CD4-positive, alpha-beta T cell treated with Interleukin-4 for 4 hours (primary cell): ENCODE measurements at regions not wholly inside any gene's neighbourhood (a gene's known extent, or its start where the extent isn't known, plus 50 kb on each side); places are given as distances from the start of the nearest gene placed in this dataset.
"Not testable (repeated sequence)": the region's sequence is repeated elsewhere in the genome, so short reads cannot be mapped to it uniquely, and the experiment has no call there.

Experiments used
- DNase-seq: peaks from one replicate; pipeline ENCODE4 v3.0.0-alpha.2; 2020

DNA sequence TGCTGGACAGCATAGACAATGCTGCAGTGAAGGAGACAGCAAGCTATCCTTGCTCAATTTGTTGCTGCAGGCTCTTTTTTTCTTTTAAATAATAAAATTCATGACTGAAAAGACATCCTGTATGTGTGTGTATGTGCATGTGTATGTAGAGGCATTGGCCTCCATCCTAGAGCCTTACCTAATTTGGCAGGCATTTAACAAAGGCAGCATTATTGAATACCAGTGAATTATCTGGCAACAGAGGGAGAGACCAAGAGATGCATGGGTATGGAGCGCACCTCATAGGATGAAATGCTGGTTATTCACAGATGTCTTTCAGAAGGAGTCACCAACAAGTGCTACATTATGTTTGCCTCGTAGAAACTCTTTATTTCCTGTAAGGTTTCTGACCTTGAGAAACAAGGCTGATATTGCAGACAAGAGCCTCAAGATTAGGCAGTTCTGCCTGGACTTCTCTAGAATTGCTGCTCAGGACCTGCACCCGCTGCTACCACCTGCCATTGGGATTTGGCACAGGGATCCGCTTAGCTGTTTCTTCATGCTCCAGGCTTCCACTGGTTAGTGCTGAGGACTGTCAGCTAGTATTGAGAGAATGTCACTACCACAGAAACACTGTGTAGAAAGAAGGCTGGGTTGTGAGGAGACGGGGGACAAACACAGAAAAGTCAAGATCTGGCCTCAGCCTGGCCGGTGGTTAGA lies 247.7 kb upstream of the RFX3 start:
- DNase-seq: no peak

DNA sequence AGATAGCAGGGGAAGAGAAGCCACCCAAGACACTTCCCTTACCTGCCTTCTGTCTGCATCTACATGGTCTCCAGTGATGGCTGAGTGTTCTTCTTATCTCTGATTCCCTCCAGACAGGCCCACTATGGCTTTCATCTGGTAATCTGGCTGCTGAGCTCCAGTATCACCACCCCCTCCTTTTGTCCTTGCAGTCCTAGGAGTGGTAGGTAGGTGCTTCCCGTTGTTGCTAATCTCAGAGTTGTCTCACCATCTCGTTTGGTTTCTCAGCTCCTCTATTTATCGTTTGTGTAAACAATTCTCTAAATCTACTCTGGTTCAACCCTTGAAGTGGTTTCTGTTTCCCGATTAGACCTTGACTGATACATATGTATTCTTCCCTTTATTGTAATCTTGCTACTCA lies 243.8 kb upstream of the RFX3 start:
- DNase-seq: no peak

DNA sequence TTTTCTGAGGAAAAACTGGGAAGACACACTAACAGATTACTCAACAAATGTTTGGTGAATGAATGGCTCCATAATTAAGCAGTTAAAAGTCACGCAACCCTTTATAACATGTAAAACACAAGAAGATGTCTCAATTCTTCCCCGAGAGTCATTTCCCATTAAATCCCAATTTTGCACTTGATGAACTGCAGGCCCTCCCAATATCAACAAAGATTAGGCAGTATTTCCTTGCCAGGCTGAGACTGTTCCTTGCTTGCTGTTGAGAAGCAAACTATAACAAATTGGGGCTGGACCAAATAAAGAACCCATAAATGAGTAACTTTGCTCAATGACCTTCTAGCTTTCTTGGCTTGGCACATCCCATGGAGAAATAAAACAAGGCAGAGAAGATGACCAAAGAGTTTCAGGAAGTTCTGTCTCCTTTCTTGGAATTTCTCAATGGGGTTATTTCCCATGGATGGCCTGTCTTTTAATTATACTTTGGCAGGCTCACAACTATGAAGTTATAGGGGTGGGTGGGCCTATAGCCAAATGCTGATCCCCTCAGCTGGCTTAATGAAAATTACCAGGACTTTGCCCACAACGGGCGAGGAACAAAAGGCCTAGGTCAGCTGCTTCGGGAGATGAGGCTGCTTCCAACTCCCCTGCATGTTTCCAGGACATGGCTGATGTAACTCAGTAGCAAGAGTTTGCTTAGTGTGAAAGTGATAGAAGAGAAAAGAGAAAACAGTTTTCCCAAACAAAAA lies 243.1 kb upstream of the RFX3 start:
- no peak for DNase-seq

DNA sequence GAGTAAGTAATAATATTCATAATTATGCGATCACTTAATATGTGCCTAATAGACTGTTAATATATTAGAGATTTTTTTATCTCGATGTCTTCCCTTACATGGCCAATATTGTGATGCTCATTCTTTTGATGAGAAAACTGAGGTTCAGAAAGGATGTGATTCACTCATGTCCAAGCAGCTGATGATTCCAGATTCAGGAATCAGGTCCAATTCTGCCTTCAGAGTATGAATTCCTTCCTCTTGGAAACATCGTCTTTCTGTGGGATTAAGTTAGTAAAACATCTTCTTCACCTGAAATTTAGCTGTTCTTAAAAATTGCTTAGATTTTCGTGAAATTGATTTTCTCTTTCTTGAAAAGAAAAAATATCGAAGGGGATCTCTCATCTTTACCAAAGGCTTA lies 242.5 kb upstream of the RFX3 start:
- DNase-seq: no peak

DNA sequence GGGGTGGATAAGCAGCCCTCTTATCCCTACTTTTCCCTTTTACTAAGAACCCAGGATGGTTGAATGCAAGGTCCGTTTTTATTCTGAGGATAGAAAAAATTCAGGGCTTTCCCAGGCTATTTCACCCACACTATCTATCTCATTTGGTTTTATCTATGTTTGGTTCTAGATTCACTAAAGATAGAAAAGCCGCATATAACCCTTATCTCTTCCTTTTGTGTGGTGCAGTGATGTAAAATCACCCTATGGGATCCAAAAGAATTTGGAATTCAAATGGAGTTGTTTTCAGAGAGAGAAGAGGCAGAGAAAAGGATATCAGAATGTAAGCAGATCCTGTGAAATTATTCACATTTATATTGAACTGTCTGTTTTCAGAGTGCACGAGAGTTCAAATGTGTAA lies 236.3 kb upstream of the RFX3 start:
- DNase-seq: no peak

DNA sequence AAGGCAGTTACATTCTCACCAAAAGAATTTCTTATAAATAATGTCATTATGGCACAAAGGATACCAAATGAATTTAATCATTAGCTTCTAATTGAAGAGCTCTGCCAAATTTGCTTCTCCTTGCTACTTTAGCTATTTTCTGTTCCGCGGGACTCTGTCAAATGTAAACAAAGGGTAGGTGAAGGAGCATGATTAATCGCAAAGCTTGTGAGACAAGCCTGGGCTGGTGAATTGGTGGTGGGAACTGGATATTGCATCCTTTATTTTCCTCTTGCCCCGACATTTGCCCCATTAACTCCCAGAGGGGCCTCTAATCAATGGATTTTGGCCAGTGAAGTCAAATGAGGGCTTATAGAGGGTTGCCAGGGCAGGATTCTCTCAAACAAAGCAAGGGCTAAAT lies 234.2 kb upstream of the RFX3 start:
- DNase-seq: no peak

DNA sequence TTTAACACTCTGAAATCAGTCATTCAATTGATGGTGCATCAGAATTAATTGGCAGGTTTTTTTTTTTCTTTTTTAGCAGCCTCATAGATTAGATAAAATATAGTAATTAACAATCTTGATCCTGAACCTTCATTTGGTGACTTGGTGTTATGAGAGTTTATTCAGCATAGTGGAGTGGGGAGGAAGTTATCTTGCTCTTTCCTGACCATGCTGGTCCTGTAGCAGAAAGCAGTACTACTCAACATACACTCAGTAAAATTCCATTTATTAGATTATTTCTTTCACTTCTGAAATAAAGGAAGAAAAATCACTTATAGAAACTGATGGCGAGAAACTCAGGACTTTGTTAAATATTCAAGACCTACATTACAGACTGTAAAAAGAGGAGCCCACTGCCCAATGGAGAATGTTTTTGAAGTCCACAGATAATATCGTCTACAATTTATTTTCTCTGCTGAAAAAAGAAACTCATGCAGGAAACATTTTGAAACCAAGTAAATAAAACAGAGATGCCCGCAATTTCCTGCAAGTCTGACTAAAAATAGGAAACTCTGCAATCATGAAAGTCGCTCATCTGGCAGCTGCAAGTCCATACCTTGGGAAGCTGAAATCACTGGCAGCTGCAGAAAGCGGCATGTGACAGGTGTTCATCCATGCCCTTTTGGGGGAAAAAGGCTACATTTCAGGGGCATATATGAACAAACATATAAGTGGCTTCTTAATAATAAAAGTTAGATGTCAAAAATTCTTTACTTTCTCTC lies 233.2 kb upstream of the RFX3 start:
- DNase-seq: no peak

DNA sequence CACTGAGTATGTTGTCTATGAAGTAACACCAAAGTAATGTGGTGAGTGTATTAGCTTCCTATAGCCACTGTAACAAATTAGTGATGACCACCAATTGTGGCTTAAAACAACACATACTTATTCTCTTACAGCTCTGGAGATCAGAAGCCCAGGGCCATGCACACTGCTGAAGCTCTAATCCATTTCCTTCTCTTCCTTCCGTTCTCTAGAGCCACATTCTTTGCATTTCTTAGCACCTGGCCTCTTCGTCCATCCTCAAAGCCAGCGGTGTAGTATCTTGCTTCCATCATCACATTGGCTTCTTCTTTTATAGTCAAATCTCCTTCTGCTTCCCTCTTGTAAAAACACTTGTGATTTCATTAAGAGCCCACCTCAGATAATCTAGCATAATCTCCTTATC lies 230.3 kb upstream of the RFX3 start:
- no peak for DNase-seq

DNA sequence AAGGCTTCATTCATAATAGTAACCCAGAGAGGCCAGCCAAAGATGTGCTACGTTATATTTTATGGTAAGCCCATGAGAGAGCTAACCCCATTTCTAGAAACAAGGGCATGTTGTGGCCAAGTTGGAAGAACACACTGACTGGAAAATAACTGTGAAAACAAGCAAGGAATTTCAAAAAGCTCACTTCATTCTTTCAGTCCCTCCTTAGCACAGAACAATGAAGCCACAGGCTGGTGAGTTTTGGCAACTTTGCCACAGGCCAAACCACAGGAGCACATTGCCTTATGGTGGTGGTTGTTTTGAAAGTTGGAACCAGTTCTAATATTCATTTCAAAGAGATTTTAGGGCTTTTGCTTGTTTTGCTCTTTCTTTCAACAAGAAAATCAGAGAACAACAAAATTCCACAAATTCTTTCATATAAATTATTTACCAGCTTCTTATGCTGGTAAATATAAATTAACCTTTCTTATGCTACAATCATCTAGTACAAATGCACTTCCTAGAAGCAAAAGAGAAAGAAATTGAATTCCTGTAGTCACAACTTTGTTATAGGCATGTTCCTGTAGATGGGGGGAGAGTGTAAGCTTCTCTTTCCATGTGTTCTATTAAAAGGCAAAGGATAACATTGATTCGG lies 225.4 kb upstream of the RFX3 start:
- no peak for DNase-seq

DNA sequence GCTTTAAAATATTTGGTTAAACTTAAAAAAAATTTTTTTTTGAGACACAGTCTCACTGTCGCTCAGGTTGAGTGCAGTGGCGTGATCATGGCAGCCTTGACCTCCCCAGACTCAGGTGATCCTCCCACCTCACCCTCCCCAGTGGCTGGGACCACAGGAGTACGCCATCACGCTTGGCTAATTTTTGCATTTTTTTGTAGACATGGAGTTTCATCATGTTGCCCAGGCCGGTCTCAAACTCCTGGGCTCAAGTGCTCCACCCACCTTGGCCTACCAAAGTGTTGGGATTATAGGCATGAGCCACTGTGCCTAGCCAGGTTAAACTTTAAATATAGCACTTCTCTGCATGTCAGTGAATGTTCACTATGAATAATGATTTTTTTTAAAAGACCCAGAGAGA lies 224.5 kb upstream of the RFX3 start:
- no peak for DNase-seq

DNA sequence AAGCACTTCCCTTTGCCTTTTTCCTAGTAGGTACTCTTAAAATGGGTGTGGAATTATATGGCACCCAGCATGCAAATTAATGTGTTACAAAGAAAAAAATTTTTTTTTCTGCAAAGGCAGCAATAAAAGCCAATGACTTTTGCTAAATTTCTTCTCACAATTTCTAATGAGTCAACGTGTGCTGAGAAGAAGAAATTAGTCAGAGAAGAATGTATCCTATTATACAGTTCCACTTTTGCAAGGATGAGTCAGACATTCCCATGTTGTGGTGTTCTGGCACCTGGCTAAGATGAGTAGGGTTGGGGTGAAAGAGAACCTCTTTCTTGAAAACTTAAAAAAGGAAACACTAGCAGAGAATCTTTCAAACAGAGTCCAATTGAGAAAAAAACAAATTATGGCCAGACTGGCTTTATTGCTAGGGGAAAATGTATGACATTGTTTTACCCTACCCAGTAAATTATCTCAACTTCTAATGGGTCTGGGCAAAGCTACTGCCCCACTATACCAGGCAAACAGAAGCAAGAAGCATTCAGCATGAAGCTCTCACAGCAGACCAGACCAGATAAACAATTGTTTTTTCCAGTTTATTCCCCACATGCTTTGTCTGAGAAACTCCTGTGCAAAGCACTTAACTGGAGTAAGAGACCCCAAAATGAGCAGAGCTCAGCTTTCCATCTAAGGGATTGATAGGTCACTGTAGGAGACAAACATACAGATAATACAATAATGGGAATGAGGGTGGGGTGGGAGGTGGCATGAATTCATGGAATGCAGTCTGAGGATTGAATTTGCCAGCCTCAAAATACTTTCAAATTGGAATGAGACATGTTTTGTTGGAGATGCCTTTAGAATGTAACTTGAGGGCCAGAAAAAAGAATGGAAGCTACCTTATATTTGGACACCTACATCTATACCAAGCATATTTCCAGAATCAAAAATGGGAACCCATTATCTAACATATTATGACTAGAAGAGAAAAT lies 220.8 kb upstream of the RFX3 start:
- no peak for DNase-seq

DNA sequence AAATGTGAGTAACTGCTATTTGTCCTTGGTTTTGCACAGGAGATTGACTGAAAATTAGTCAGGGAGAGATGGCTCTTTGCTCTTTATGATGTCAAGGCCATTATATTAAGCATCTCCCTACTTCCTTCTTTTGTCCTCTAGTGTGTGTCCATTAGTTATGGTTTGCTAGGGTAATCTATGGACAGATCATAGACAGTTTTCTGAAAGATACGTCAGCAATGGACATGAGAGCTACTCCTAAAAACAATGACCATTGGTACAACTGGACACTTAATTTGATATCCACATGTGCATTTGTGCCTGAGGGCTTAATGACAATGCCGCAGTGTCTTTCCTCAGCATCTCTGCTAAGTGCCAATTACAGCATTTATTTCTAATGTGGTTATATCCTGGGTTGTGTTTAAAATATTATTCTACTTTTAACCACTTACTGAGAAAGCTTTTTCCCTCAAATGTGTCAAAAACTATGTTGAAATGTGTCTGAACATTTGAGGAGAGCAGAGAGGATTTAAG lies 218.2 kb upstream of the RFX3 start:
- no peak for DNase-seq

DNA sequence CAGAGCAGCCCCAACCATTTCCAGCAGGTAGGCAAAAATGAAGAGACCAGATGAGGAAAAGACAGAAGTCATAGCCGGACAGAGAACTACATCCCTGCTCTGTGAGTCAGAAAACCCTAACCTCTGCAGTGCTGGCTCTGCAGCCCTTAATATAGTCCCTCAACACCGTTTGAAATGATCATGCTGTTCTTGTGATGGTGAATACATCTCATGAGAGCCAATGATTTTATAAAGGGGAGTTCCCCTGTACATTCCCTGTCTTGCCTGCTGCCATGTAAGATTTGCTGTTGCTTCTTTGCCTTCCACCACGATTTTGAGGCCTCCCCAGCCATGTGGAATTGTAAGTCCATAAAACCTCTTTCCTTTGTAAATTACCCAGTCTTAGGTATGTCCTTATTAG lies 216.8 kb upstream of the RFX3 start:
- DNase-seq: no peak

DNA sequence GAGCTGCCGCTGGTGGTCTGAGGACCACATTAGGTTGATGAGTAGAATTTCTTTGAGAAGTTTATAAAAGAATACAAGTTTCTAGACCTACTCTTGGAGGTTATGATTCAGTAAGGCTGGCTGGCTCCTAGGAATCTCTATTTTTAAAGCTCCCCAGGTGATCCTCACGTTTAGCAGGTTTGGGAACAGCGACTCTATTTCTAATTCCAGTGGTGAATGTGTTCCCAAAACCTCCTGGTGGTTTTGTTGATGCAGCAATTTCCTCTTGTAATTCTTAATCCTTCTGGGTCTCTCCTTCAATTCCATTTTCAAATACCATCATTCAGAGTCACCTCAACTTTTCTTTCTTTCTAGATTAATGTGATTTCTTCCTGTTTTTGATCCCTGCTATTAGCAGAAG lies 215.9 kb upstream of the RFX3 start:
- DNase-seq: no peak

DNA sequence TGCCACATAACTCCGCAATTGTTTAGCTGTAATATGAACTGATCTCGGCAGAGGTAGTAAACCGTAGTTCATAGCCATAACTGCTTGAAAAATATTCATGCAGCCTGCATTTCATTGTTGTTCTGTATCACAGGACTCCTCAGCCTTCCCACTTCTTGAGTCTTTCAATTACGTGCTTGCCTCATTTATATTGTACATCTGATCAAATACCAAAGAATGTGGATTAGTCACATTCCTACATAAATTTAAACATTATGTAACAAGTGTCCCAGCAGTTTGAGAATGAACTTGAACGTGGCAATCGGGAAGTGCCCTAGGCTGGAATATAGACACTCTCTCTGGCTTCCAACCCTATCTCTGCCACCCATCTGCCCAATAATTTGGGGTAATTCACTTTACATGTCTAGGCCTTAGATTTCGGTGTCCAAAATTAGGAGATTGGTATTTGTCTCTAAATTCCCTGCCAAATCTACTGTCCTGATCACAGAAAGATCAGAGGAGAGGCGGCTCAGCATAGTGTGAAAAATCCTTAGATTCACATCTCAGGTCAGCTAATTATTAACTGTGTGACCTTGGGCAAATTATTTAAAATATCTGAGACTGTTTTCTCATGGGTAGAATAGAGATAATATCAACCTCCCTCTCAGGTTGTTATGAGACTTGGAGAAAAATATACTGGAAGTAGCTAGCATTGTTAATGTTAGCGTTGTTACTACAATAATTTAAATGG lies 215.1 kb upstream of the RFX3 start:
- DNase-seq: no peak

DNA sequence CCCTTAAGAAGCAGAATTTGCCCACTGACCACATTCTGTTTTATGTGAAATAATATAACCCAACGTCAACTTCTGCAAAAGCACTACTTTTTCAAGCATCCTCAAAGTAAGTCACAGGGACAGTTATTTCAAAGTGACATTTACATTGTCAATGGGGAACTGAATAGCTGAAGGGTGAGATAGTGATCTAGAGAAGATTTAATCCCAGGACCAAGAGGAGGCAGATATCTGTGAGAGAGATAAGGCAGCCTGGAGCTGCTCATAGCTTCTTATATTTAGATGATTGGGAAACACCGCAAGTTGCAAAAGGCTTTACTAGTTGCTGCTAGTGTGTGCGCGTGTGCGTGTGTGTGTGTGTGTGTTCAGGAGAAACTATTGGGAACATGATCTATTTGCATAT lies 210.4 kb upstream of the RFX3 start:
- no peak for DNase-seq

DNA sequence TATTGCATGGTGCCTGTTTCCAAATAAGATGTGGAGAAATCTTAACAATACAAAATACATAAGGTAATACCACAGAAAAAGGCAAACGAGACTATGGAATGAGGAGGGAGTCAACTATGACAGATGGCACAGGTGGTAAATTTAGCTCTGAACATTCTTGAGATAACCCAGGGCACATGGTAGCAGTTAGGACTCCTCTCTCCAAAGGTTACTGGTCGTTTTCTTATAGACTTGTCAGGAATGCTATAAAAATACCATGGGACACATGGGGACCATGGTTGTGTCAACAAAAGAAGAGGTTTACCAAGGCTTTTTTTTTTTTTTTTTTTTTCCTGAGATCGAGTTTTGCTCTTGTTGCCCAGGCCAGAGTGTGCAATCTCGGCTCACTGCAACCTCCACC lies 209.4 kb upstream of the RFX3 start:
- DNase-seq: no peak

DNA sequence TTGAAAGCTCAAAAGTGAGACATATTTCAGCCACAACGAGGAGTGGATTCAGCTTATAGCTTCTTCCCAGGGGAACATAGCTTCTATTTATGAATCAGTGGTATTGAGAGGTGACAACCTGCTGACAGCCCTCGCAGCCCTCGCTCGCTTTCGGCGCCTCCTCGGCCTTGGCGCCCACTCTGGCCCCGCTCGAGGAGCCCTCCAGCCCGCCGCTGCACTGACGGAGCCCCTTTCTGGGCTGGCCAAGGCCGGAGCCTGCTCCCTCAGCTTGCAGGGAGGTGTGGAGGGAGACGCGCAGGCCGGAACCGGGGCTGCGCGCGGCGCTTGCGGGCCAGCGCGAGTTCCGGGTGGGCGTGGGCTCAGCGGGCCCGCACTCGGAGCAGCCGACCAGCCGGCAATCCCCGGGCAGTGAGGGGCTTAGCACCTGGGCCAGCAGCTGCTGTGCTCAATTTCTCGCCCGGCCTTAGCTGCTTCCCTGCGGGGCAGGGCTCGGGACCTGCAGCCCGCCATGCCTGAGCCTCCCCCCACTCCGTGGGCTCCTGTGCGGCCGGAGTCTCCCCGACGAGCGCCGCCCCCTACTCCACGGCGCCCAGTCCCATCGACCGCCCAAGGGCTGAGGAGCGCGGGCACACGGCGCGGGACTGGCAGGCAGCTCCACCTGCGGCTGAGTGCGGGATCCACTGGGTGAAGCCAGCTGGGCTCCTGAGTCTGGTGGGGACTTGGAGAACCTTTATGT lies 207.9 kb upstream of the RFX3 start:
- DNase-seq: not testable (repeated sequence)

DNA sequence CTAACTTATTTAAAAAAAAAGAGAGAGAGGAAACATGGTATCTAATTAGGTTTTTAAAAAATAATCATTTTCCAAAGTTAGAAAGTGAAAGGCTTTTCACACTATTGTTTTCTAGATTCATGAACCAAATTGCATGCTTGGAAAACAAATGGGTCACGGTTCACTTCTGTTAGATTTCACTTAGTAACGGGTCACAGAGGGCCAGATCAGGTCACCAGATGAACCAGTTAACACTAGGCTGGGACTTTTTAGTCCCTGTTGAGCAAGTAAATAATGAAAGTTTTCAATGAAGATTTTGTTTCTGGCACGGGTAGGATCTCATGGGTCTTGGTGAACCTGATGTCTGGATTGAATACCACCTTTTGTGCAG lies 207.2 kb upstream of the RFX3 start:
- DNase-seq: no peak
